Transverse colon (tissue), 4 donors: ENCODE measurements at regions not wholly inside any gene's neighbourhood (a gene's known extent, or its start where the extent isn't known, plus 50 kb on each side); places are given as distances from the start of the nearest gene placed in this dataset.

ENCODE experiments used
- DNase-seq: peaks from one replicate; pipeline ENCODE4 v3.0.0-alpha.2; 2019
- H3K27ac ChIP-seq, 4 donors: fragments of 200-600 bp; sonication (generic); 2 replicates each; pipeline ENCODE4 v1.5.1; 2016 to 2018; ENCODE audit warnings: inconsistent platforms in 4 of 4
- H3K27me3 ChIP-seq: fragments of 200-600 bp; sonication (generic); 2 replicates; pipeline ENCODE4 v1.5.1; 2017; ENCODE audit warnings: inconsistent platforms
- H3K36me3 ChIP-seq, 4 donors: fragments of 200-600 bp; sonication (generic); 2 replicates each; pipeline ENCODE4 v1.5.1; 2017 to 2019; ENCODE audit warnings: inconsistent platforms in 4 of 4
- H3K4me1 ChIP-seq, 4 donors: fragments of 200-600 bp; sonication (generic); 2 replicates each; pipeline ENCODE4 v1.5.1; 2017 to 2020; ENCODE audit warnings: inconsistent platforms in 4 of 4
- H3K4me3 ChIP-seq, 4 donors: fragments of 200-600 bp; sonication (generic); 1 replicate in 1 of 4; 2 replicates in 3 of 4; pipeline versions ENCODE4 v1.5.1 to v1.6.1; 2017 to 2019; ENCODE audit warnings: inconsistent platforms in 4 of 4
- H3K9me3 ChIP-seq, 2 donors: fragments of 200-600 bp; sonication (generic); 2 replicates each; pipeline ENCODE4 v1.5.1; 2017 to 2019; ENCODE audit warnings: inconsistent platforms in 2 of 2
- CTCF ChIP-seq, 5 experiments: fragments of 200-600 bp in 3 of 5; fragments of 450-650 bp in 2 of 5; sonication (generic) in 3 of 5; IDR thresholded peaks; 1 replicate in 2 of 5; 2 replicates in 3 of 5; pipeline ENCODE4 v1.5.1; 2016 to 2017; ENCODE audit warnings: antibody characterized with exemption in 5 of 5, inconsistent platforms in 3 of 5, mild to moderate bottlenecking in 2 of 5, moderate library complexity in 1 of 5
- EP300 ChIP-seq: sonication (generic); formaldehyde crosslinking; IDR thresholded peaks from one replicate; pipeline ENCODE4 v1.6.1; 2017; ENCODE audit warnings: antibody characterized with exemption, low read depth
- POLR2A ChIP-seq: fragments of 450-650 bp; IDR thresholded peaks from one replicate; pipeline ENCODE4 v1.6.1; 2016; ENCODE audit warnings: antibody characterized with exemption, mild to moderate bottlenecking, moderate library complexity
- POLR2AphosphoS5 ChIP-seq, 3 donors: sonication (generic); formaldehyde crosslinking; IDR thresholded peaks; one replicate each; pipeline ENCODE4 v1.6.1; 2016; ENCODE audit warnings: antibody characterized with exemption in 3 of 3
- WGBS, 2 donors: methylation state at CpG; one replicate each; pipeline ENCODE4 v1.1.5; 2018; ENCODE audit warnings: low coverage in 1 of 2; 5-methylcytosine and 5-hydroxymethylcytosine counted together
- in situ Hi-C, 4 donors: fragments of 200-750 bp; cut with MboI; loops; one replicate each; pipeline versions ENCODE4 v1.15.0 to v1.15.1; 2017; ENCODE audit warnings: low sequenced_read_pairs in 3 of 4, low pct_ligation_motif_present in 1 of 4, low pct_unique_long_range_greater_than_20kb in 1 of 4
- intact Hi-C: fragments of 100-400 bp; cut with DNase I; formaldehyde crosslinking; loops from one replicate; pipeline ENCODE4 v1.15.1; 2023; ENCODE audit warnings: low total_unique reads

- H3K4me1 ChIP-seq = peaks cover 0 to 4% (median 2%) of the 10 kb centered on the region in 4 donors
- intact Hi-C loops (no loop called here), in situ Hi-C loops (no loop called here)
- no peak overlapping the region for H3K4me3 ChIP-seq
- WGBS, 2 donors = 58 to 68% methylated on average over 6 of the region's 6 CpGs
- DNase-seq = no peak
- no peaks in the 10 kb centered on the region for H3K27me3 ChIP-seq
- no peaks in the 10 kb centered on the region for H3K36me3 ChIP-seq
- H3K27ac ChIP-seq = no peak overlapping the region
- no peaks in the 10 kb centered on the region for H3K9me3 ChIP-seq
- TF ChIP-seq POLR2AphosphoS5 (IDR thresholded peaks at IDR 0.05) (no peak), EP300 (no peak), POLR2A (no peak), CTCF (IDR thresholded peaks at IDR 0.05) (no peak)
Measured at GRCh38 chr7:54813398-54813797, 54.4 kb upstream of the SEC61G start.

- H3K27me3 ChIP-seq = no peaks in the 10 kb centered on the region
- H3K27ac ChIP-seq = no peak overlapping the region
- WGBS, 2 donors = 64 to 65% methylated on average over 5 of the region's 5 CpGs
Measured at GRCh38 chr7:54814401-54814800, 55.4 kb upstream of the SEC61G start.

GRCh38 chr7:54817152-54817551 lies 58.1 kb upstream of the SEC61G start:
- Histone ChIP-seq H3K27ac (no peak overlapping the region), H3K27me3 (no peaks in the 10 kb centered on the region), H3K9me3 (no peaks in the 10 kb centered on the region), H3K36me3 (no peaks in the 10 kb centered on the region), H3K4me1 (peaks cover 0 to 4% (median 0%) of the 10 kb centered on the region in 4 donors), H3K4me3 (no peak overlapping the region)
- in situ Hi-C loops = no loop called here
- intact Hi-C loops = no loop called here
- TF ChIP-seq POLR2AphosphoS5 (IDR thresholded peaks at IDR 0.05) = no peak
- no peak for TF ChIP-seq POLR2A
- 58 to 90% methylated on average over 3 to 5 of the region's 5 CpGs for WGBS, 2 donors
- DNase-seq = no peak

More at GRCh38 chr7:54814401-54814800, 55.4 kb upstream of the SEC61G start:
- Histone ChIP-seq H3K36me3 (no peaks in the 10 kb centered on the region), H3K4me1 (peaks cover 0 to 4% (median 2%) of the 10 kb centered on the region in 4 donors), H3K9me3 (no peaks in the 10 kb centered on the region), H3K4me3 (no peak overlapping the region)
- TF ChIP-seq POLR2AphosphoS5 (IDR thresholded peaks at IDR 0.05) (no peak), POLR2A (no peak), EP300 (no peak), CTCF (IDR thresholded peaks at IDR 0.05) (no peak)
- in situ Hi-C loops = no loop called here
- intact Hi-C loops = no loop called here
- DNase-seq = no peak

GRCh38 chr7:54823776-54824175 lies 64.8 kb upstream of the SEC61G start:
- no peak overlapping the region for H3K4me3 ChIP-seq
- DNase-seq = peak; percentile 17
- H3K36me3 ChIP-seq = no peaks in the 10 kb centered on the region
- H3K4me1 ChIP-seq = no peaks in the 10 kb centered on the region
- no peaks in the 10 kb centered on the region for H3K9me3 ChIP-seq
- H3K27ac ChIP-seq = no peak overlapping the region
- in situ Hi-C loops (no loop called here), intact Hi-C loops (no loop called here)
- 29 to 40% methylated on average over 5 of the region's 5 CpGs for WGBS, 2 donors
- H3K27me3 ChIP-seq = peaks cover 3% of the 10 kb centered on the region
- no peak for TF ChIP-seq POLR2AphosphoS5 (IDR thresholded peaks at IDR 0.05)
- TF ChIP-seq EP300 = no peak
- TF ChIP-seq CTCF (IDR thresholded peaks at IDR 0.05) = no peak
- TF ChIP-seq POLR2A = no peak

GRCh38 chr7:54824655-54825054 lies 65.6 kb upstream of the SEC61G start:
- Histone ChIP-seq H3K36me3 (no peaks in the 10 kb centered on the region), H3K27me3 (peaks cover 3% of the 10 kb centered on the region), H3K4me3 (no peak overlapping the region), H3K27ac (no peak overlapping the region), H3K9me3 (no peaks in the 10 kb centered on the region), H3K4me1 (no peaks in the 10 kb centered on the region)
- TF ChIP-seq POLR2AphosphoS5 (IDR thresholded peaks at IDR 0.05) (no peak), CTCF (IDR thresholded peaks at IDR 0.05) (no peak), EP300 (no peak), POLR2A (no peak)
- 68 to 100% methylated on average over 1 of the region's 1 CpG for WGBS, 2 donors
- intact Hi-C loops (no loop called here), in situ Hi-C loops (no loop called here)
- no peak for DNase-seq
